ENCODE measurements at regions not wholly inside any gene's neighbourhood (a gene's known extent, or its start where the extent isn't known, plus 50 kb on each side); places are given as distances from the start of the nearest gene placed in this dataset.
A peak's percentile ranks its signal among the peaks of the same experiment; 100 is the strongest.
"Not testable (repeated sequence)": the region's sequence is repeated elsewhere in the genome, so short reads cannot be mapped to it uniquely, and the experiment has no call there.

DNA sequence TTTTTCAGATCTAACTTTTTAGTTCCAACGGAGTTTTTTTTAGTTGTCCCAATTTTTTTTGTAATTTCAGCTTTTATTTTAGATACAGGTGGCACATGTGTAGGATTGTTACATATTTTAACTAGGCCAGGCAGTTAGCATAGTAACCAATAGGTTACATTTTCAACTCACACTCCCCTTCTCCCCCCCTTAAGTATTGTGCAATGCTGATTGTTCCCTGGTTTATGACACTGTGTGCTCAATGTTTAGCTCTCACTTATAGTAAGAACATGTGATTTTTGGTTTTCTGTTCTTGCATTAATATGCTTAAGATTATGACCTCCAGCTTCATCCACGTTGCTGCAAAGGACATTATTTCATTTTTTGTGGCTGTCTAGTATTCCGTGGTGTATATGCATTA is 503.2 kb downstream of the CDH9 start:
- no peak for DNase-seq

DNA sequence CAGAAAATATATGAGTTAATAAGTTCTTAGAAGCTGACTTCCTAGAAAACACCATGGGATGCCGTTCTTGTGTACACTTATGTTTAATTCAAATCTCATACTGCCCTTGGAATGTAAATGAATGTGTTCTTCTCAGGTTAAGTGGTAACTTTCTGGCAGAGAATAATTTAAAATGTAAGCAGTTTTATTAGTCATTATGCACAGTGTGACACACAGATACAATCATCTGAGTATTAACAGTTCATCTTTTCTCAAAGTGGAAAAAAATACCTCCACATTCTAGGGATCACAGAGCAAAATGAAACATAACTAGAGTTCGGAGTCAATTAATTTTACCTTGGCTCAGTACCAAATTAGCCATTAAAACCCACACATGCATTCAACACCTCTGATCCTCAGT is 508.1 kb downstream of the CDH9 start:
- no peak for DNase-seq

DNA sequence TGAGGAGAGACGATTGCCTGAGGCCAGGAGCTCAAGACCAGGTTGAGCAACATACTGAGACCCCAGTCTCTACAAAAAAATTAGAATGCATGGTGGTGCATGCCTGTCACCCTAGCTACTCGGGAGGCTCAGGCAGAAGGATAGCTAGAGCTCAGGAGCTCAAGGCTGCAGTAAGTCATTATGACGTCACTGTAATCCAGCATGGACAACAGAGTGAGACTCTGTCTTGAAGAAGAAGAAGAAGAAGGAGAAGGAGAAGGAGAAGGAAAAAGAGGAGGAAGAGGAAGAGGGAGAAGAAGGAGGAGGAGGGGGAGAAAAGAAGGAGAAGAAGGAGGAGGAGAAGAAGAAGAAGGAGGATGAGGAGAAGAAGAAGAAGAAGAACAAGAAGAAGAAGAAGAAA is 519.1 kb downstream of the CDH9 start:
- no peak for DNase-seq

DNA sequence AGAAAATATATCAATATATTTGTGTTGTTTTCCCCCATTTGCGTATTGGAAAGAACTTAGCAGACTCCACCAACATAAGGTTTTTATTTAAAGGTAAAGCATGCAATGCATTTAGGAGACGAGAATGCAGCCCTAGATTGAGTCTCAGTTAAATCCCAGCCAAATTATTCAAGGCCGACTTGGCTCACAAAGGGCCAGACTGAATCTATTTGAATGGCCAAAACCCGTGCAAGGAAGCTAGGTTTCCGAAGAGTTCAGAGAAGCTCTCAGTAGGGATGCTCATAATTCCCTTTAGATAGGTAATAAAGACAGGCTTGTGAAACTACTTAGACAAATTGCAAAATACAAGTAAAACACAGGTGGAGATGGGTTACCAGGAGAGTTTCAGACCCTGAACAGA is 520.3 kb downstream of the CDH9 start:
- DNase-seq, result no peak

DNA sequence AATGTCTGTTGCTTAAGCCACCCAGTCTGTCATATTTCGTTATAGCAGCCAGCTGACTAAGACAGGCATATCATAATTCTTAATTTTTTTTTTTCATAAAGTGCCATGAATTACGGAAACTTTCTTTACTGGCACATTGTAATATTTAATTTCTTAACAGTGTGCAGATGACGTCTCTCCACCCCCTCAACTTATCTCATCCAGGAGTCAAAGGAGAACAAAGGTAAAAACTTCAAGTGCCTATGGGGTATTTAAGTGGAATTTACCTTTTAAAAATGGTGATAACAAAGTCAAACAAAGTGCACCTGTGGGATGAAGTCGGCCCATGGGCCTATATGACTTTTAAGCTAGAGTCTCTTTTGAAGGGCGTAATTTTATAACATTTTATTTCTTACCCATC is 539.4 kb downstream of the CDH9 start:
- no peak for DNase-seq

DNA sequence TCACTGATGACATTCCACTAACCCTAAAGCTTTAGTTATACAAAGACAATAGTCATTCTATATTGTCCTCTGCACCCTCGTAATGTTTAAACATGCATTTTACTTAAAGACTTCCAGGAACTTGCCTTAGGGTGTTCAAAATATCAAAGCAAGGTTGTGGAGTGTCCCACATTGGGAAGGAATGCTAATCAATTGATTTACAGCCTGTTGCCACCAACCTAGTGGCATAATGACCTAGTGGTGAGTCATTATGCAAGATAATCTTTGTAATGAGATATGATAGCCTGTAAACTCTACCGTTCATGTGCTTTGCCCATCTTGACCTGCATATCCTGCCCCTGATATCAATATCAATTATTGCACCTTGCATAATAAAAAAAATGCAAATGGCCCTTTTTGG is 542.9 kb downstream of the CDH9 start:
- DNase-seq, result no peak

DNA sequence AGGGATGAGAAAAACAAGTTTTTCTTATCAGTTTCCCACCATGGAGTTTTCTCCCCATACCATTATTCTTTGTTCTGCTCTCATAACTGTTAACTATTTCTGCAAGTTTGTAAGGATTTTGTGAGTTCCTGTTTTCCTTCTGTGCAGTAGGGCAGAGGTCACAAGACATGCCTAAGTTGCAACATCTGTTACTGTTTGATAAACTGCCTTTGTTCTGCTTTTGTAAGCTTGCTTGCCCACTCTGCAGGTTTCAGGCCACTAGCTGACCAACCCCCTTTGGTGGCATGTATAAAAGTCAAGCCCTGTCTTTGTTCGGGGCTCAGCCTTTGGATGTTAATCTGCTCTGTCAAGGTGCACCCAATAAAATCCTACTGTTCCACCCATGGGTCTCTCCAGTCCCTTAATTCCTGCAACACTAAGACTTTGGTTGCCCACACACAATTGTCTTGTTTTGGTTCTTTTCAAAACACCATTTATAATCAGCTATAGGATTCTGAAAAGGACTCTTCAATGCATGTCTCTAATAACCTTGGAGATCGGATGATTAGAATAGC is 545.4 kb downstream of the CDH9 start:
- DNase-seq, result no peak

DNA sequence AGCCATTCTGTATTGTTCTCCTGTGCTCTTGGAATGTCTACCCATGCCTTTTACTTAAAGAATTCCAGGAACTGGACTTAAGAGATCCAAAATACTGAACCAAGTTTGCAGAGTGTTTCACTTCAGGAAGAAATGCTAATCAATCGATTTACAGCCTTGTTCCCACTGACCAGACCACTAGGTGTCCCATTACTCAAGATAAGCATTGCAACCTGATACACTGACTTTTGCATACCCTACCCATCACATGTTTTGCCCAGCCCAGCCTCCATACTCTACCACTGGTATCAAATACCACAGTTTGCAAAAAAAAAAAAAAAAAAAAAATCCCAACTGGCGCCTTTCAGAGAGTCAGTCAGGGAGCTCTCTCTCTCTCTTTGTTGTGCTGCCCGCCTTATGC is 550.8 kb downstream of the CDH9 start:
- DNase-seq, result no peak

DNA sequence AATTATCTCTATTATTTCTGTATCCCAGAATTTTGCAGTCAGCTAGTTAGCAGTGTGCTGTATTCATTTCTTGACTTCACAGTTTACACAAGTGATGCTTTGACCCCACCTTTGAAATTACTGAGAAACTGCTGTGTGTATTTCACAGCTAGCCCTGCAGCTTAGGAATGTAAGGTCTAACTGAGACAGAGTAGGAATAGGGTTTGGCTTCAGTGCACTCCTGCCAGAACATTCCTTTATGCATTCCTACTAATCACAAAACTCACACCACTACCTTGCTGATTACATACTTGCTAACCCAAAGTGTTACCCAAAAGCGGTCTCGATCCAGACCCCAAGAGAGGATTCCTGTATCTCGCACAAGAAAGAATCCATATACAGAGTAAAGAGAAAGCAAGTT is 551.8 kb downstream of the CDH9 start:
- DNase-seq, result no peak

DNA sequence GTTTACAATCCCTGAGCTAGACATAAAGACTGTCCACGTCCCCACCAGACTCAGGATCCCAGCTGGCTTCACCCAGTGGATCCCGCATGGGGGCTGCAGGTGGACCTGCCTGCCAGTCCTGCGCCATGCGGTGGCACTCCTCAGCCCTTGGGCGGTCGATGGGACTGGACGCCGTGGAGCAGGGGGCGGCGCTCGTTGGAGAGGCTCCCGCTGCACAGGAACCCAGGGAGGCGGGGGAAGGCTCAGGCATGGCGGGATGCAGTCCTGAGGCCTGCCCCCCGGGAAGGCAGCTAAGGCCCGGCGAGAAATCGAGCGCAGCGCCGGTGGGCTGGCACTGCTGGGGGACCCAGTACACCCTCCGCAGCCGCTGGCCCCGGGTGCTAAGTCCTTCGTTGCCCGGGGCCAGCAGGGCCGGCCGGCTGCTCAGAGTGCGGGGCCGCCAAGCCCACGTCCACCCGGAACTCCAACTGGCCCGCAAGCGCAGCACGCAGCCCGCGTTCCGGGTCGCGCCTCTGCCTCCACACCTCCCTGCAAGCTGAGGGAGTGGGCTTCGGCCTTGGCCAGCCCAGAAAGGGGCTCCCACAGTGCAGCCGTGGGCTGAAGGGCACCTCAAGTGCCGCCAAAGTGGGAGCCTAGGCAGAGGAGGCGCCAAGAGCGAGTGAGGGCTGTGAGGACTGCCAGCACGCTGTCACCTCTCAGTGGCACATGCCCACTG is 553.1 kb downstream of the CDH9 start:
- not testable (repeated sequence) for DNase-seq

DNA sequence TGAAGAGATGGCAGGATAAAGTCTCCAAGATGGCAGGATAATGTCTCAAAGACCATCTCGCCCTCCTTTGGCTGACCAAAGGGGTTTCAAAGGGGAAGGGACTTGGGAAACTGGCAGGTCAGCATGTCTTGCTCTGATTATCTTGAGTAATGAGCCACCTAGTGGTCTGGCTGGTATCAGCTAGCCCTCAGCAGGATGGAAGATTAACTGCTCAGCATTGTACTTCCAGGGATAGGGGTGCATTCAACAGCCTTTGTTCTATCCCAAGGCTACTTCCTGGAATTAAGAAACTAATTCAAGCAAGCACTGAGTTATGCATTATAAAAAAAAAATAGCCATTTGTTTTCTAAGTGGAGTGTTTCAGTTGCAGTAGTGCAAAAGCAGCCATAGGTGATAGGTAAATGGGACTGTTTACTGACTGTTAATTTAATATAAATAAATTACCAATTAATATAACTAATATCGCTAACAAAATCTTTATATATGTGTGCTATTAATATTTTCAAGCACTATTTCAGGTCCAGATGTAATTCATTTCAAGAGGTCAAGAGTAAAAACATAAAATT is 555.5 kb downstream of the CDH9 start:
- peak; percentile 39 for DNase-seq

DNA sequence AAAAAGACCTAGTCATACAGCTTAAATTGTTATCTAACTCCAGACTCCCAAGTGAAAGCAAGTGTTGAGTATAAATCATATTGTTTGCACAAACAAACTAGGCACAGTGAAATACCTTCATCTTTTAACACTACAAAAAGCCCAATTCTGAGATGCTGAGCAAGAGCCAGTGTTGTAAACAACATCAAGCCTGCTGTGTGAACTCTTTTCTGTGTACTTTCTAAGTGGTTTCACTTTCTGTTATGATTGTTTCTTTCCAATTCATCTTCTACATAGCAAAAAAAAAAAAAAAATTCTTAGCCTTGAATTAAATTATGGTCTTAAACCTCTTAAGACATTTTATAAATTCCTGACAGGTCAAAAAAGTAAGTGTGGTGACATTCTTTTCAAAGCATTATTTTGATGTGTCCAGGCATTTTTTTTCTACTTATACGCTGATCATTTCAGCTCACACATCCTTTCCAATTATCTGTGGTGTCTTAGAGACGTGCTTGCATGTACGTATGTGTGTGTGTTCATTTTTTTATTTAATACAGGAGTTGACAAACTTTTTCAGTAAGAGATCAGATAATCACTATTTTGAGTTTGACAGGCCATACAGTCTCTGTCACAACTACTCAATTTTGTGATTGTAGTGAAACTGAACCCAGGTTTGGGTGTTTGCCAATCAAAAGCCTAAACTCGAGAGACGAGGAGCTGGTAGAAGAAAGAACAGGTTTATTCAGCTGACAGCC is 556.1 kb downstream of the CDH9 start:
- peak; percentile 26 for DNase-seq

DNA sequence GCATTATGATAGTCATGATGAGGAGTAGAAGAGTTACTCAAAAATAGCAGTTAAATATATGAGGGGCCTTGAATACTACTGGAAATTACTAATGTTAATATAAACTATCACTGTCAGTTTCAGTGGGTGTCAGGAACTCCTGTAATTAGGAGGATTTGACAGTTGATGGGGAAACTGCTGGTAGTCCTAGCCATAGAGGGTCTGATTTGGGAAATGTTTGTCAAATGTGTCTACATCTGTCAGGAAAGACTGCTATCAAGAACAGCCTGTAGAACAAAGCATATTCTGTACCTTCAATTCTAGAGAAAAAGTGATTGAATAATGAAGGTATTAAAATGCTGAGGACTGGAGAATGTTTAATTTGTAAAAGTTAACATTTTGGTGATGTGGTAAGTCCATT is 567.9 kb downstream of the CDH9 start:
- no peak for DNase-seq

DNA sequence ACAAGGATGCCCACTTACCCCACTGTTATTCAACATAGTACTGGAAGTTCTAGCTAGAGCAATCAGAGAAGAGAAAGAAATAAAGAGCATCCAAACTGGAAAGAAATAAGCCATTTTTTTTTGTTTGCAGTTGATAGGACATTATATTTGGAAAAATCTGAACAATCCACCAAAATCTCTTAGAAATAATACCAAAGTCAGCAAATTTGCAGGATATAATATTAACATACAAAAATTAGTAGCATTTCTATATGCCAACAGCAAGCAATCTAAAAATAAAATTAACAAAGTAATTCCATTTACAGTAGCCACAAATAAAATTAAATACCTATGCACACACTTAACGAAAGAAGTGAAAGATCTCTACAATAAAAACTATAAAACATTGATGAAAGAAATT is 599.3 kb downstream of the CDH9 start:
- DNase-seq, result no peak

DNA sequence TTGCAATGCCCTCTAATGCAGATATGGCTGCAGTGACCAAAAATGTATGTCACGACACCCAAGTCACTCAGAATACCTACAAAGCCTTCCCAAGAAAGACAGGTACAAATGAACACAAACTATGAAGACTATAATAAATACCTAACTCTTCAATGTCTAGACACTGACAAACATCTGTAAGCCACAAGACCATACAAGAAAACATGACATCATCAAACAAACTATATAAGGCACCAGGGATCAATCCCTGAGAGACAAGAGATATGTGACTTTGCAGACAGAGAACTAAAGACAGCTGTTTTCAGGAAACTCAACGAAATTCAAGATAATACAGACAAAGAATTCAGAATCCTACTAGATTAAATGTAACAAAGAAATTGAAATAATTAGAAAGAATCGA is 603.7 kb downstream of the CDH9 start:
- DNase-seq, result no peak

DNA sequence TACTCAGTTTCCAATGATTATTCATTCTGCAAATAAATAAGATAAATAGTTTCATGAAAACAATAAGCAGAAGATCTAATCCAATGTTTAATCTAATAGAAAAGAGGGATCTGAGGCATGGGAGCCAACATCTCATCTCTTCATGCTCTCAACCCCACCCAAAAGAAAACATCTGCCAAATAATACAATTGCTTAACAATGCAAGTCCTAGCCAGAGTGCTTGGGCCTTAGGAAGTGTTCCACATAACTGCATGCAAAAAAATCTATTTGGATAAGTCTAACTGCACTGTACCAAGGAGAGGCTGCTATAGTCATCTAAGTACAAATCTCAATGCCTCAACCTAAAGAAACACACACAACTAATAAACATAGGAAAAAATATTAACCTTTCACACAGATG is 606.0 kb downstream of the CDH9 start:
- no peak for DNase-seq

DNA sequence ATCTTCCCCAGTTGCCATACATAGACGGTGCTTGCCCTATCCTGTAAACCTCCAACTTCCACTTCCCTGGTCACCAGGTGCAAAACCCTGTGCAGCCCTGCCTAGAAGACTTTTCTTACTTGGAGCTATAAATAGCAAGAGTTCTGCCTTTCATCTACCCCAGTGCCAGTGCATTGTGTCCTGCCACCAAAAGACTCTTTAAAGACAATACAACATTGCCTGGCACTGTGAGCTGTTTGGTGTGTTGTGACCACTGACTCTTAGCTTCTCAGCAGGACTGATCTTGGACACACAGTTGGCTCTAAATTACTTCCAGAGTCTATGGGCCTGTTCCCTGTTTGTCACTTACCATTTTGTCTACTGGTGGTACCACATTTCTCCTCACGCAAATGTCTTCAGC is 608.1 kb downstream of the CDH9 start:
- no peak for DNase-seq

DNA sequence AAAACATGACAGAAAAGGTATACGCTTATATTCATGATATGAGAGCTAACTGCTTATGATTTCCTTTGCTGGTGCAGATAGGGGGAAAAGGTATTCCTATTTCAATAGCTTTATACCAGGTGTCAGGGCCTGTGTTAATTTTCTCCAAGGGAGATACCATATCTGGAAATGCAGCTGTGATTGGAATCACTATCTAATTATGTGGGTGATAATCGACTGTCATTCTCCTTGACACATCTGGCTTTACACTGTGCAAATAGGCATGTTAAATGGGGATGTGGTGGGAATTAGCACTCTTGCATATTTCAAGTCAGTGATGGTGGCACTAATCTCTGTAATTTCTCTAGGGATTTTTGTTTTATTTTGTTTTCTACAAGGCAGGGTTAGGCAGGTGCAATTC is 611.1 kb downstream of the CDH9 start:
- DNase-seq, result no peak

DNA sequence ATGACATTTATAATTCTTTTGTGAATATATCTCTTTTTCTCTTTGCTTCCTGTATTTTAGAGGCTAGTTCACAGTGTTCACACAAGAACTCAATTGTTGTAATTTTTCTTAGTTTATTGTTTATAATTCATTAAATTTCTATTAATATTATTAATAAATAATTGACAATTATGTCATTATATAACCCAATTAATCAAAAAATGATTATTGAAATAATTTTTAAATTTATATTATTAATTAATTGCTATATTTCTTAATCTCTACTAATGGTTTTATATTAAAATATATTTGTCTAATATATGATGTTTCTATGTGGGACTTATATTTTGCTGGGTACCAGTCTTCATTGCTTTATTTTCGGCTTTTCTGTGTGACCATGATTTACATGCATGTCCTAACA is 618.4 kb downstream of the CDH9 start:
- DNase-seq, result no peak

DNA sequence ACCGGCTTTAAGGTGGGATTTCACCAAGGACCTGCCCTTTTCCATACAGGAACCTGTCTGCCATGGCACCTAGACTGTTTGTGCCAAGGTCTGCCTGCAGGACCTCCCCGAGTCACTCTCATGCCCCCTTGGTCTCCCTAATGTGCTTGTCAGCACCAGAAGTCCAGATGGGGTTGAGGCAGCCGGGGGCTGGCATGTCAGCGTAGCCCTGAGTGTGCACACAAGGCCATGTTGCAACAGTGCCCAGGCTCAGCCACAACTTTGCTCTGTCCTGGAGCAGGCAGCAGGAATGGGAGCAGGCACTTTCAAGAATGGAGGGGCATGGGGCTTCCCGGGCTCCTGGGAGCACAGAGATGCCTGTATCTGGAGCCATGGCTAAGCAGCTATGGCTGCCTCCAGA is 621.5 kb downstream of the CDH9 start:
- DNase-seq, result no peak

DNA sequence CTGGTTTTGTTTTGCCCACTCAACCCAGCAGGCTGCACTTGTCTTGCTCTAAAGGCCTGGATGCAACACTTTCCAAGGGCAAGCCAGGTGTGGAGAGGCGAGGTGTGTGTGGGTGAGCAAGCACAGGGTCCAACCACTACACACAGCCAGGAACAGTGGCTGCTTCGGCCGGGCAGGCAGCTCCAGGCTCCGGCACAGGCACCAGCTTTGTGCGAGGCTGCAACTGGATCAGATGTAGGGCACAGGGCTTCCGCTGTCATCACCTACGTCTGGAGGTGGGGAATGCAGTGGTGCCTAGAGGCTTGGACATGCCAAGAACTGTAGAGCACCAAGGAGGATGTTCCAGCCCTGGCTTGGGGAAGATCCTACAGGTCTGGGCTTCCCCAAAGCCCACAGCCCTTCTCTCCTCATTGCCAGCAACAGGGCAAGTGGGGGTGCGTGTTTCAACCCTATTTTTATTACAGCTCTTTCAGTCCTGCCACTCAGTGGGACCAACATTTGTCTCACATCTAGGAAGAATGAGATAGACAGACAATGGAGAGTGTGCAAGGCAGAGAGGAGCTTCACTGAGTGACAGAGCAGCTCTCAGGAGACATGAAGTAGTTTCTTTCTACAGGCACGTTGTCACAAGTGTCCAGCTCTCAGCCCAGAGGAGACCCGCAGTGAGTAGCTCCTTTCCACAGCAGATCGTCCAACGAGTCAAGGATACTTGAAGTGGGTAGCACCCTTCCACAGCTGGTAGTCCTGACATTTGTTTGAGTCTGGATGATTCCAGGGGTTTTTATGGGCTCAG is 622.2 kb downstream of the CDH9 start:
- DNase-seq, result no peak

DNA sequence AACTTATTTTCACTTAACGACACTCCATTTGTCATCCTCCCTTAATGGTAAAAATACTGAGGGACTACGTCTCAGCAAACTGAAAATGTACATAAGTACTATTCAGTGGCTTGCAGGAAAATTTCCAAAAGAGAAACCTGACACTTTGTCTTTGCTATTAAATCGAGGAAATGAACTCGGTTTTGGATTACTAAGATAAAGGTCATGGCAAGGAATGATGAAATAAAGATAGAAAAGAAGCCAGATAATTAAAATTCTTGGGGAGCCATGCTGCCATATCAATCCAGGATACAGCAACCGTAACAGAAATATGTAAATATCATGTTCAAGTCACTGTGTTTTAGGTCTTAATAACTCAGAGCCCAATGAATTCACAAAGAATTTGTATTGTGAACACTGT is 647.8 kb downstream of the CDH9 start:
- no peak for DNase-seq

DNA sequence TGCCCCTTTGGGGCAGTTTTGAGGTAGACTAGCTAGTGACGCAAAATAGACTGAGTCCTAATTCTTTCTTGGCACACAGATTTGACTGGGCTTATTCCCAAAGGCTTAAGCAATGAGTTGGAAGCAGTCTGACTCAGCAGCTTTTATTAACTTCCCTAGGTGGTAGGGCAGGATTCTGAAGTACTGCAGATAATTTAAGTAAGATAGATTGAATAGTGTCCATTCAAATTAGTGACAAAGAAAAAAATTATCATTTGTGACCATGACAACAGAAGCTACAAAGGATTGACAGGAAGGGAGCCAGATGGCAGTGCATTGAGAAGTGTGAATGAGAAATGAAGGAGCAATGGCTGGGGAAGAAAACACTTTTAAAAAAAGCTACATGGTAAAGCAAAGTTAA is 649.4 kb downstream of the CDH9 start:
- DNase-seq, result peak; percentile 69

Data from NCI-H1105 treated with DMSO at 0.1 percent for 48 hours (cell line).